Large intestine (tissue), 3 donors: ENCODE measurements at regions not wholly inside any gene's neighbourhood (a gene's known extent, or its start where the extent isn't known, plus 50 kb on each side); places are given as distances from the start of the nearest gene placed in this dataset.

ENCODE experiments used
- DNase-seq, 2 donors: peaks; one replicate each; pipeline versions ENCODE4 v3.0.0 to v3.0.0-alpha.2; 2013
- H3K27ac ChIP-seq: one replicate; pipeline ENCODE4 v1.5.1; 2013; ENCODE audit warnings: low read length
- H3K27me3 ChIP-seq: 2 replicates; pipeline ENCODE4 v1.6.1; 2013; ENCODE audit warnings: low read length; ENCODE audit not compliant: control insufficient read depth, insufficient read depth
- H3K36me3 ChIP-seq: 2 replicates; pipeline ENCODE4 v1.6.1; 2013; ENCODE audit warnings: low read length; ENCODE audit not compliant: control insufficient read depth, insufficient read depth
- H3K4me1 ChIP-seq: one replicate; pipeline ENCODE4 v1.6.1; 2013; ENCODE audit warnings: low read length; ENCODE audit not compliant: control insufficient read depth, insufficient read depth
- H3K4me3 ChIP-seq: one replicate; pipeline ENCODE4 v1.5.1; 2013; ENCODE audit warnings: low read length
- H3K9me3 ChIP-seq: one replicate; pipeline ENCODE4 v1.6.1; 2013; ENCODE audit warnings: mild to moderate bottlenecking, low read depth, low read length, moderate library complexity; ENCODE audit not compliant: control insufficient read depth
- WGBS: methylation state at CpG from one replicate; pipeline ENCODE4 v1.1.5; 2013; ENCODE audit warnings: low lambda C conversion rate; ENCODE audit not compliant: insufficient coverage; 5-methylcytosine and 5-hydroxymethylcytosine counted together

- Histone ChIP-seq H3K9me3 (no peaks in the 10 kb centered on the region), H3K27ac (no peak overlapping the region), H3K4me3 (no peak overlapping the region), H3K4me1 (no peaks in the 10 kb centered on the region), H3K36me3 (no peaks in the 10 kb centered on the region), H3K27me3 (no peaks in the 10 kb centered on the region)
- 80% methylated on average over 4 of the region's 4 CpGs for WGBS
- no peak for DNase-seq
These were observed 256.9 kb upstream of the TPK1 start for GRCh38 chr7:145092766-145093165.

GRCh38 chr7:145088111-145088745, 252.4 kb upstream of the TPK1 start:
- no peaks in the 10 kb centered on the region for H3K27me3 ChIP-seq
- H3K9me3 ChIP-seq, result no peaks in the 10 kb centered on the region
- no peak overlapping the region for H3K4me3 ChIP-seq
- no peaks in the 10 kb centered on the region for H3K4me1 ChIP-seq
- H3K27ac ChIP-seq, result no peak overlapping the region
- no peaks in the 10 kb centered on the region for H3K36me3 ChIP-seq
- DNase-seq, result no peak
- WGBS, result 83% methylated on average over 1 of the region's 3 CpGs

- DNase-seq, result no peak
- WGBS, result 100% methylated on average over 1 of the region's 6 CpGs
- H3K4me1 ChIP-seq, result no peaks in the 10 kb centered on the region
These were observed 246.7 kb upstream of the TPK1 start for GRCh38 chr7:145082366-145083161.

GRCh38 chr7:145065473-145065872, 229.6 kb upstream of the TPK1 start:
- no peaks in the 10 kb centered on the region for H3K4me1 ChIP-seq
- no peaks in the 10 kb centered on the region for H3K36me3 ChIP-seq
- no peak overlapping the region for H3K4me3 ChIP-seq
- no peaks in the 10 kb centered on the region for H3K27me3 ChIP-seq
- WGBS, result 100% methylated on average over 1 of the region's 2 CpGs
- no peaks in the 10 kb centered on the region for H3K9me3 ChIP-seq
- H3K27ac ChIP-seq, result no peak overlapping the region
- no peak for DNase-seq

More at GRCh38 chr7:145082366-145083161, 246.7 kb upstream of the TPK1 start:
- no peak overlapping the region for H3K27ac ChIP-seq
- no peak overlapping the region for H3K4me3 ChIP-seq
- no peaks in the 10 kb centered on the region for H3K36me3 ChIP-seq
- no peaks in the 10 kb centered on the region for H3K27me3 ChIP-seq
- H3K9me3 ChIP-seq, result no peaks in the 10 kb centered on the region

GRCh38 chr7:145064114-145064513, 228.3 kb upstream of the TPK1 start:
- WGBS, result 60% methylated on average over 1 of the region's 4 CpGs
- Histone ChIP-seq H3K27ac (no peak overlapping the region), H3K4me1 (no peaks in the 10 kb centered on the region), H3K27me3 (no peaks in the 10 kb centered on the region), H3K36me3 (no peaks in the 10 kb centered on the region), H3K9me3 (no peaks in the 10 kb centered on the region), H3K4me3 (no peak overlapping the region)
- no peak for DNase-seq

GRCh38 chr7:145053781-145054180, 217.9 kb upstream of the TPK1 start:
- no peak for DNase-seq
- H3K4me1 ChIP-seq, result no peaks in the 10 kb centered on the region
- H3K27me3 ChIP-seq, result no peaks in the 10 kb centered on the region
- no CpG with 5 or more reads among the region's 5 CpGs for WGBS
- no peak overlapping the region for H3K27ac ChIP-seq
- H3K36me3 ChIP-seq, result no peaks in the 10 kb centered on the region
- H3K9me3 ChIP-seq, result no peaks in the 10 kb centered on the region
- no peak overlapping the region for H3K4me3 ChIP-seq

- H3K4me1 ChIP-seq, result no peaks in the 10 kb centered on the region
- H3K9me3 ChIP-seq, result no peaks in the 10 kb centered on the region
- no peaks in the 10 kb centered on the region for H3K36me3 ChIP-seq
- H3K27ac ChIP-seq, result no peak overlapping the region
- H3K4me3 ChIP-seq, result no peak overlapping the region
- no peaks in the 10 kb centered on the region for H3K27me3 ChIP-seq
- no peak for DNase-seq
- WGBS, result no CpG with 5 or more reads among the region's 1 CpG
These were observed 214.6 kb upstream of the TPK1 start for GRCh38 chr7:145050415-145050814.

- Histone ChIP-seq H3K27ac (no peak overlapping the region), H3K36me3 (no peaks in the 10 kb centered on the region), H3K27me3 (no peaks in the 10 kb centered on the region), H3K4me1 (no peaks in the 10 kb centered on the region), H3K4me3 (no peak overlapping the region), H3K9me3 (no peaks in the 10 kb centered on the region)
- DNase-seq, result peak; percentile 4 to 7
- 0% methylated on average over 1 of the region's 5 CpGs for WGBS
These were observed 201.0 kb upstream of the TPK1 start for GRCh38 chr7:145036604-145037405.

GRCh38 chr7:145031162-145031561, 195.3 kb upstream of the TPK1 start:
- H3K4me1 ChIP-seq, result no peaks in the 10 kb centered on the region
- no peaks in the 10 kb centered on the region for H3K36me3 ChIP-seq
- no peaks in the 10 kb centered on the region for H3K27me3 ChIP-seq
- H3K4me3 ChIP-seq, result no peak overlapping the region
- WGBS, result no CpG with 5 or more reads among the region's 5 CpGs
- no peaks in the 10 kb centered on the region for H3K9me3 ChIP-seq
- no peak for DNase-seq
- no peak overlapping the region for H3K27ac ChIP-seq

GRCh38 chr7:145030754-145031153, 194.9 kb upstream of the TPK1 start:
- Histone ChIP-seq H3K36me3 (no peaks in the 10 kb centered on the region), H3K9me3 (no peaks in the 10 kb centered on the region), H3K4me1 (no peaks in the 10 kb centered on the region), H3K27ac (no peak overlapping the region), H3K27me3 (no peaks in the 10 kb centered on the region), H3K4me3 (no peak overlapping the region)
- DNase-seq, result no peak
- WGBS, result no CpG with 5 or more reads among the region's 5 CpGs
